ENCODE measurements at regions not wholly inside any gene's neighbourhood (a gene's known extent, or its start where the extent isn't known, plus 50 kb on each side); places are given as distances from the start of the nearest gene placed in this dataset.
A peak's percentile ranks its signal among the peaks of the same experiment; 100 is the strongest.

GRCh38 chr19:28977826-28978225 lies 235.1 kb downstream of the UQCRFS1 start:
- no peak overlapping the region for H3K4me3 ChIP-seq (ENCODE audit: low read depth, low read length)
- TF ChIP-seq, protein P1, sequence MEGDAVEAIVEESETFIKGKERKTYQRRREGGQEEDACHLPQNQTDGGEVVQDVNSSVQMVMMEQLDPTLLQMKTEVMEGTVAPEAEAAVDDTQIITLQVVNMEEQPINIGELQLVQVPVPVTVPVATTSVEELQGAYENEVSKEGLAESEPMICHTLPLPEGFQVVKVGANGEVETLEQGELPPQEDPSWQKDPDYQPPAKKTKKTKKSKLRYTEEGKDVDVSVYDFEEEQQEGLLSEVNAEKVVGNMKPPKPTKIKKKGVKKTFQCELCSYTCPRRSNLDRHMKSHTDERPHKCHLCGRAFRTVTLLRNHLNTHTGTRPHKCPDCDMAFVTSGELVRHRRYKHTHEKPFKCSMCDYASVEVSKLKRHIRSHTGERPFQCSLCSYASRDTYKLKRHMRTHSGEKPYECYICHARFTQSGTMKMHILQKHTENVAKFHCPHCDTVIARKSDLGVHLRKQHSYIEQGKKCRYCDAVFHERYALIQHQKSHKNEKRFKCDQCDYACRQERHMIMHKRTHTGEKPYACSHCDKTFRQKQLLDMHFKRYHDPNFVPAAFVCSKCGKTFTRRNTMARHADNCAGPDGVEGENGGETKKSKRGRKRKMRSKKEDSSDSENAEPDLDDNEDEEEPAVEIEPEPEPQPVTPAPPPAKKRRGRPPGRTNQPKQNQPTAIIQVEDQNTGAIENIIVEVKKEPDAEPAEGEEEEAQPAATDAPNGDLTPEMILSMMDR (conservative IDR thresholded peaks at IDR 0.05; ENCODE audit: low read depth, low read length) = peak; percentile 13
- no peak for DNase-seq (ENCODE audit: low read depth)

GRCh38 chr19:28972058-28972852 lies 240.7 kb downstream of the UQCRFS1 start:
- TF ChIP-seq, protein P1 (conservative IDR thresholded peaks at IDR 0.05; ENCODE audit: low read depth, low read length) = no peak
- no peak for DNase-seq (ENCODE audit: low read depth)
- H3K4me3 ChIP-seq (ENCODE audit: low read depth, low read length) = no peak overlapping the region

DNA sequence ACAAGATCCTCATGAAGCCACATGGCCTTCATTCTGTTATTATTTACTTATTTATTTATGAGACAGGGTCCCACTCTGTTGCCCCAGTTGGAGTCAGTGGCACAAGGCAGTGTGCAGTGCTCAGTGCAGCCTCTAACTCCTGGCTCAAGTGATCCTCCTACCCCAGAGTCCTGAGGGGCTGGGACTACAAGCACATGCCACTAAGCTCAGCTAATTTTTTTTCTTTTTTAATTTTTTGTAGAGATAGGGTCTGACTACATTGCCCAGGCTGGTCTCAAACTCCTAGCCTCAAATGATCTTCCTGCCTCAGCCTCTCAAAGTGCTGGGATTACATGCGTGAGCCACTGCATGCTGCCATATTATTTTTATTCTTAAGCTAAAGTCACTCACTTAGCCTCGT lies 241.4 kb downstream of the UQCRFS1 start:
- DNase-seq (ENCODE audit: low read depth) = no peak
- TF ChIP-seq, protein P1 (conservative IDR thresholded peaks at IDR 0.05; ENCODE audit: low read depth, low read length) = no peak
- H3K4me3 ChIP-seq (ENCODE audit: low read depth, low read length) = no peak overlapping the region

- TF ChIP-seq, protein P1 (conservative IDR thresholded peaks at IDR 0.05; ENCODE audit: low read depth, low read length) = no peak
- H3K4me3 ChIP-seq (ENCODE audit: low read depth, low read length) = no peak overlapping the region
- DNase-seq (ENCODE audit: low read depth) = peak; percentile 52
Observed at GRCh38 chr19:28971049-28971448, 241.9 kb downstream of the UQCRFS1 start.

DNA sequence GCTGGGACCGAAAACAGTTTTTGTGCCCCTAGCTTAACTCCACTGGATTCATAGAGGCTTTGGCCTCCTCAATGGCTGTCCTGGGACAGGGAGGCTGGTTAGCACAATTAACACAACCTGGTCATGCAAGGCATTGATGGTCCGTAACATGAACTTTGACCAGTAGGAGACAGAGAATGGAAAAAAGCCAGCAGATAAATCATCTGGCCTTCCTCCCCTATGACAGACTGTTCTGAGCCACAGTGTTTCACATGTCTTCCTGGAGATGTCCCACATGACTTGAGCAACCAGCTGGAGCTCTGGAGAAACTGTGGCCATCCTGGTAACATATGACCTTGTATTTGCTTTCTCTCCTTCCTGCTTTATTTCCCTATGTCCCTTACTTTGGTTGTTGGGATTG lies 244.2 kb downstream of the UQCRFS1 start:
- DNase-seq (ENCODE audit: low read depth) = no peak
- no peak overlapping the region for H3K4me3 ChIP-seq (ENCODE audit: low read depth, low read length)
- TF ChIP-seq, protein P1 (conservative IDR thresholded peaks at IDR 0.05; ENCODE audit: low read depth, low read length) = no peak

- H3K4me3 ChIP-seq (ENCODE audit: low read depth, low read length) = no peak overlapping the region
- TF ChIP-seq, protein P1 (conservative IDR thresholded peaks at IDR 0.05; ENCODE audit: low read depth, low read length) = no peak
- DNase-seq (ENCODE audit: low read depth) = peak; percentile 31
Observed at GRCh38 chr19:28966737-28967399, 246.1 kb downstream of the UQCRFS1 start.

All from choroid plexus epithelial cell (primary cell).